OCI-LY3 (cell line): ENCODE measurements at regions not wholly inside any gene's neighbourhood (a gene's known extent, or its start where the extent isn't known, plus 50 kb on each side); places are given as distances from the start of the nearest gene placed in this dataset.
A peak's percentile ranks its signal among the peaks of the same experiment; 100 is the strongest.

Source experiments
- H2AFZ ChIP-seq: fragments of 200-600, 300-600 bp; shearing (Covaris generic); 2 replicates; pipeline ENCODE4 v1.6.0; 2014; ENCODE audit warnings: antibody characterized with exemption, low read depth, low read length
- H3K27ac ChIP-seq: fragments of 200-600, 300-600 bp; sonication (generic); 2 replicates; pipeline ENCODE4 v1.5.1; 2014; ENCODE audit warnings: mild to moderate bottlenecking, low read length, moderate library complexity, mixed read lengths
- H3K27me3 ChIP-seq: fragments of 200-600, 300-600 bp; sonication (generic); 2 replicates; pipeline ENCODE4 v1.6.1; 2014; ENCODE audit warnings: low read depth, low read length, mixed read lengths
- H3K36me3 ChIP-seq: fragments of 200-600, 300-600 bp; sonication (generic); replicated peaks from 2 replicates; pipeline ENCODE3; 2014; ENCODE audit warnings: low read depth, low read length, mixed read lengths
- H3K4me1 ChIP-seq: fragments of 300-600, 200-600 bp; sonication (generic); 2 replicates; pipeline ENCODE4 v1.6.1; 2014; ENCODE audit warnings: low read length, mixed read lengths
- H3K4me2 ChIP-seq: fragments of 200-600, 300-600 bp; sonication (generic); 2 replicates; pipeline ENCODE4 v1.6.1; 2014; ENCODE audit warnings: low read length, mixed read lengths
- H3K4me3 ChIP-seq: fragments of 300-600, 200-600 bp; sonication (generic); 2 replicates; pipeline ENCODE4 v1.5.1; 2014; ENCODE audit warnings: antibody characterized with exemption, mild to moderate bottlenecking, low read length, moderate library complexity
- H3K79me2 ChIP-seq: fragments of 300-600, 200-600 bp; shearing (Covaris generic); 2 replicates; pipeline ENCODE4 v1.6.1; 2014; ENCODE audit warnings: mild to moderate bottlenecking, low read length, mixed read lengths
- H3K9ac ChIP-seq: fragments of 300-600, 200-600 bp; shearing (Covaris generic); 2 replicates; pipeline ENCODE4 v1.6.0; 2014; ENCODE audit warnings: mild to moderate bottlenecking, low read length, moderate library complexity
- H3K9me3 ChIP-seq: fragments of 200-600, 300-600 bp; shearing (Covaris generic); 2 replicates; pipeline ENCODE4 v1.6.1; 2014; ENCODE audit warnings: low read length, mixed read lengths; ENCODE audit not compliant: insufficient read depth
- H4K20me1 ChIP-seq: fragments of 200-600, 300-600 bp; sonication (generic); 2 replicates; pipeline ENCODE4 v1.6.1; 2016; ENCODE audit warnings: low read length, mixed read lengths; ENCODE audit not compliant: insufficient read depth
- EZH2phosphoT487 ChIP-seq: fragments of 200-600 bp; shearing (Covaris generic); IDR thresholded peaks from 2 replicates; pipeline ENCODE4 v1.6.1; 2018; ENCODE audit warnings: antibody characterized with exemption, mixed run types, low read depth
- TF ChIP-seq, protein P1 (sequence below): fragments of 200-600, 300-600 bp; sonication (generic); IDR thresholded peaks from 2 replicates; pipeline ENCODE4 v1.5.1; 2014; ENCODE audit warnings: antibody characterized with exemption, low read length, low read depth

GRCh38 chr3:80688814-80689213 lies 921.0 kb upstream of the ROBO1 start:
- Histone ChIP-seq H3K9ac (no peak overlapping the region), H3K9me3 (no peaks in the 10 kb centered on the region), H3K27me3 (no peaks in the 10 kb centered on the region), H2AFZ (no peak overlapping the region), H3K4me2 (no peak overlapping the region), H3K4me3 (no peak overlapping the region), H3K36me3 (no peaks in the 10 kb centered on the region), H3K4me1 (no peaks in the 10 kb centered on the region), H4K20me1 (no peaks in the 10 kb centered on the region), H3K79me2 (no peaks in the 10 kb centered on the region), H3K27ac (no peak overlapping the region)
- TF ChIP-seq, protein P1, sequence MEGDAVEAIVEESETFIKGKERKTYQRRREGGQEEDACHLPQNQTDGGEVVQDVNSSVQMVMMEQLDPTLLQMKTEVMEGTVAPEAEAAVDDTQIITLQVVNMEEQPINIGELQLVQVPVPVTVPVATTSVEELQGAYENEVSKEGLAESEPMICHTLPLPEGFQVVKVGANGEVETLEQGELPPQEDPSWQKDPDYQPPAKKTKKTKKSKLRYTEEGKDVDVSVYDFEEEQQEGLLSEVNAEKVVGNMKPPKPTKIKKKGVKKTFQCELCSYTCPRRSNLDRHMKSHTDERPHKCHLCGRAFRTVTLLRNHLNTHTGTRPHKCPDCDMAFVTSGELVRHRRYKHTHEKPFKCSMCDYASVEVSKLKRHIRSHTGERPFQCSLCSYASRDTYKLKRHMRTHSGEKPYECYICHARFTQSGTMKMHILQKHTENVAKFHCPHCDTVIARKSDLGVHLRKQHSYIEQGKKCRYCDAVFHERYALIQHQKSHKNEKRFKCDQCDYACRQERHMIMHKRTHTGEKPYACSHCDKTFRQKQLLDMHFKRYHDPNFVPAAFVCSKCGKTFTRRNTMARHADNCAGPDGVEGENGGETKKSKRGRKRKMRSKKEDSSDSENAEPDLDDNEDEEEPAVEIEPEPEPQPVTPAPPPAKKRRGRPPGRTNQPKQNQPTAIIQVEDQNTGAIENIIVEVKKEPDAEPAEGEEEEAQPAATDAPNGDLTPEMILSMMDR: peak; percentile 60
- no peak for TF ChIP-seq EZH2phosphoT487

DNA sequence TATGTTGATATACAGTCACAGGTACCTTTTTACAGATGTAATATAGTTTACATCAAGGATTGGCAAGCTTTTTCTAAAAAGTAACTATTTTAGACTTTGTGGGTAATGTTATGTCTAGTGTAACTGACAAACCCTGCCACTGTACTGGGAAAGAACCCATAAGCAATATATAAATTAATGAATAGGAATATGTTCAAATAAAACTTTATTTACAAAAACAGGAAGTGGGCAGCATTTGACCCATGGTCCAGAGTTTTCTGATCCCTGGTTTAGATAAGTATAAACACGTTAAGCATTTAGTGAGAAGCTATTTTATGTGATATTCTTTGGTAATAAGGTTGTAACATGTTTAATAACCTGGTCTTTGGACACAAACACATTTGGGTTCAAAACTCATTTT lies 915.2 kb upstream of the ROBO1 start:
- Histone ChIP-seq H3K9ac (no peak overlapping the region), H3K4me2 (no peak overlapping the region), H3K27ac (no peak overlapping the region), H3K9me3 (no peaks in the 10 kb centered on the region), H3K4me3 (no peak overlapping the region), H4K20me1 (no peaks in the 10 kb centered on the region), H2AFZ (no peak overlapping the region), H3K4me1 (peaks cover 5% of the 10 kb centered on the region), H3K36me3 (no peaks in the 10 kb centered on the region), H3K27me3 (no peaks in the 10 kb centered on the region), H3K79me2 (no peaks in the 10 kb centered on the region)
- TF ChIP-seq, protein P1: no peak
- TF ChIP-seq EZH2phosphoT487: no peak

GRCh38 chr3:80682235-80682634 lies 914.4 kb upstream of the ROBO1 start:
- Histone ChIP-seq H2AFZ (no peak overlapping the region), H3K27me3 (no peaks in the 10 kb centered on the region), H3K36me3 (no peaks in the 10 kb centered on the region), H3K79me2 (no peaks in the 10 kb centered on the region), H3K27ac (no peak overlapping the region), H3K4me2 (no peak overlapping the region), H3K4me1 (peaks cover 12% of the 10 kb centered on the region), H3K9me3 (no peaks in the 10 kb centered on the region), H4K20me1 (no peaks in the 10 kb centered on the region), H3K4me3 (no peak overlapping the region), H3K9ac (no peak overlapping the region)
- no peak for TF ChIP-seq EZH2phosphoT487
- TF ChIP-seq, protein P1: no peak

GRCh38 chr3:80677796-80678195 lies 910.0 kb upstream of the ROBO1 start:
- Histone ChIP-seq H3K4me2 (peak overlapping the region; percentile 87), H3K27me3 (no peaks in the 10 kb centered on the region), H3K36me3 (no peaks in the 10 kb centered on the region), H4K20me1 (no peaks in the 10 kb centered on the region), H3K27ac (no peak overlapping the region), H2AFZ (peak overlapping the region; percentile 98), H3K9ac (no peak overlapping the region), H3K4me1 (peaks cover 12% of the 10 kb centered on the region), H3K9me3 (no peaks in the 10 kb centered on the region), H3K79me2 (no peaks in the 10 kb centered on the region), H3K4me3 (peak overlapping the region; percentile 67)
- TF ChIP-seq EZH2phosphoT487: no peak
- TF ChIP-seq, protein P1: no peak
